ENCODE measurements at regions not wholly inside any gene's neighbourhood (a gene's known extent, or its start where the extent isn't known, plus 50 kb on each side); places are given as distances from the start of the nearest gene placed in this dataset.

DNA sequence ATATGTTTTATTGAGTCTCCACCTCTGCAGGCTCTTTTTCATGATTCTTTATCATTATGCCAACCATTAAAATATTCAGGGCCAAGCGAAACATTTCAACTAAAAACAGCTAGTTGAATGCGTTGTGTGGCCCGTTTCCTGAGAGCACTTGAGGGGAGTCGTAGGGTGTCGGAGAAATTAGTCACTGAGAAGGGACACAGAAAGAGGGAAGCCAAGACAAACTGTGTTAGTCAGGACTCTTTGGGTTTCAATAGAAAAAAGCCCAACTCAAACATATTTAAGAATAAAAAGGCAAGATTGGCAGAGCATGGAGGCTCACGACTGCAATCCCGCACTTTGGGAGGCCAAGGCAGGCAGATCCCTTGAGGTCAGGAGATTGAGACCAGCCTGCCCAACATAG, 58.9 kb downstream of the MAFB start (continued):
- TF ChIP-seq SP4 (IDR thresholded peaks at IDR 0.05; ENCODE audit: low read length), result no peak

DNA sequence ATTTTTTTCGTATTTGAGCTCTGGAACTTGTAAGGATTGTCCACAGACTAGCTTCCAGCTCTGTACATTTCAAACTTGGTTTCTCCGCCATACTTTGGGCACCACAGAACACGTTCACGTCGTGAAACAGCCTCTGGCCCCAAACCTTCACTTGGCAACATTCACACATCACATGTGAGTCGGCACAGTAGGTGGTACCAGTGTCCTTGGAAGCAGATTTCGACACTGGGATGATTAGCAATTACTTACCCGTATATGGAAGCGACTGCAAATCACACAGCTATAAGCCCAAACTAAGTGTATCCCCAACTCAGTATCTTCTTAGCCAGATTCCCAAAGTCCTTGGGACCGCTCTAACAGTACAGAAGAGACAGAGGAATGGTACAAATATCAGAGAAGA, 60.2 kb downstream of the MAFB start:
- H3K56ac ChIP-seq (replicated peaks; ENCODE audit: insufficient read length, low read depth, low read length), result no peak overlapping the region
- H3K27ac ChIP-seq (ENCODE audit: low read depth, low read length), result no peak overlapping the region
- H2BK5ac ChIP-seq (ENCODE audit: low read depth, low read length), result no peak overlapping the region
- H3K9ac ChIP-seq (replicated peaks in 1 of 4; ENCODE audit: extremely low read depth in 1 of 4, low read depth in 3 of 4, low read length in 3 of 4), result no peak overlapping the region
- FAIRE-seq, result peak; percentile 66
- 0 out of 7 replicates have a peak, but pooled peaks cover 0 to 2% (median 0%) of the 10 kb centered on the region in 4 experiments for H3K4me1 ChIP-seq (replicated peaks in 1 of 4; ENCODE audit: control insufficient read depth in 3 of 4, insufficient read depth in 4 of 4, low read length in 3 of 4)
- H4K20me1 ChIP-seq (replicated peaks in 1 of 2; ENCODE audit: control insufficient read depth in 1 of 2, insufficient read depth in 2 of 2, low read length in 2 of 2), result no peaks in the 10 kb centered on the region
- no peak overlapping the region for H3K14ac ChIP-seq (ENCODE audit: insufficient read length)
- ChIA-PET CTCF (ENCODE audit: partially characterized antibody) (no interaction called here), POLR2A (ENCODE audit: partially characterized antibody) (no interaction called here)
- peaks cover 0 to 2% of the 10 kb centered on the region in 2 experiments; a peak in 1 of 4 replicates for H3K9me3 ChIP-seq (ENCODE audit: insufficient read depth in 2 of 2, low read depth in 1 of 2, low read length in 1 of 2)
- peak overlapping the region; percentile 78; the same call in 1 of the 2 replicates for H2AFZ ChIP-seq (ENCODE audit: low read length)
- H3K79me2 ChIP-seq (ENCODE audit: control insufficient read depth in 1 of 2, insufficient read depth in 2 of 2, low read length in 2 of 2), result no peaks in the 10 kb centered on the region
- H3K23ac ChIP-seq (ENCODE audit: insufficient read length), result no peak overlapping the region
- no peaks in the 10 kb centered on the region for H3K79me1 ChIP-seq (ENCODE audit: low read depth, low read length)
- no peak overlapping the region for H3K18ac ChIP-seq (ENCODE audit: extremely low read depth, low read length)
- H3K27me3 ChIP-seq (replicated peaks in 1 of 4; ENCODE audit: control insufficient read depth in 3 of 4, extremely low read depth in 1 of 4, insufficient read depth in 3 of 4, low read length in 3 of 4), result no peaks in the 10 kb centered on the region
- no peaks in the 10 kb centered on the region for H3K36me3 ChIP-seq (ENCODE audit: control insufficient read depth in 2 of 4, insufficient read depth in 4 of 4, low read length in 3 of 4)
- no peak overlapping the region for H4K5ac ChIP-seq (ENCODE audit: insufficient read length, low read depth, low read length)
- no peak overlapping the region for H2AK5ac ChIP-seq (ENCODE audit: low read depth, low read length)
- no peak overlapping the region for H4K91ac ChIP-seq (replicated peaks; ENCODE audit: insufficient read length, low read length)
- no peak overlapping the region for H4K8ac ChIP-seq (ENCODE audit: extremely low read depth, insufficient read depth, low read length)
- H3K4ac ChIP-seq (replicated peaks; ENCODE audit: insufficient read length, low read depth, low read length), result no peak overlapping the region
- 77% methylated on average over 10 of the region's 10 CpGs; no CpG with 5 or more reads in 1 of the 2 experiments for WGBS, 2 experiments (ENCODE audit: extremely low coverage in 1 of 2, insufficient coverage in 1 of 2, insufficient read length in 1 of 2, insufficient replicate concordance in 2 of 2, low coverage in 1 of 2, low lambda C conversion rate in 2 of 2, missing lambda C conversion rate in 1 of 2)
- no peak overlapping the region for H2BK15ac ChIP-seq (ENCODE audit: low read length)
- H2BK12ac ChIP-seq (ENCODE audit: low read depth, low read length), result no peak overlapping the region
- no peak overlapping the region for H2BK20ac ChIP-seq (ENCODE audit: low read length)
- H3K4me3 ChIP-seq (ENCODE audit: extremely low read depth in 1 of 4, insufficient read depth in 2 of 4, low read depth in 3 of 4, low read length in 4 of 4), result no peak overlapping the region
- no peaks in the 10 kb centered on the region for H3K23me2 ChIP-seq (ENCODE audit: low read depth, low read length)
- no peak for DNase-seq (ENCODE audit: low read depth in 1 of 2, low spot score in 2 of 2)
- H3K4me2 ChIP-seq (ENCODE audit: insufficient read depth in 1 of 2, low read depth in 2 of 2, low read length in 2 of 2), result no peak overlapping the region
- no peak overlapping the region for H2BK120ac ChIP-seq (replicated peaks; ENCODE audit: low read depth, low read length)
- TF ChIP-seq NANOG (IDR thresholded peaks at IDR 0.05; ENCODE audit: insufficient read depth, low read depth, low read length, poor library complexity, severe bottlenecking), result no peak
- no peak for TF ChIP-seq BCL11A (IDR thresholded peaks at IDR 0.05; ENCODE audit: low read depth in 2 of 2, low read length in 2 of 2)
- no peak for TF ChIP-seq JUN (IDR thresholded peaks at IDR 0.05; ENCODE audit: low read depth, low read length)
- no peak for TF ChIP-seq SP4 (IDR thresholded peaks at IDR 0.05; ENCODE audit: low read length)
- no peak for TF ChIP-seq KDM1A (IDR thresholded peaks at IDR 0.05; ENCODE audit: borderline replicate concordance, low read length)
- no peak for TF ChIP-seq KDM5A (IDR thresholded peaks at IDR 0.05; ENCODE audit: low read length)
- no peak for TF ChIP-seq TEAD4 (IDR thresholded peaks at IDR 0.05; ENCODE audit: low read depth, low read length)
- TF ChIP-seq POLR2A (IDR thresholded peaks at IDR 0.05; ENCODE audit: control extremely low read depth in 1 of 2, low read depth in 2 of 2, low read length in 2 of 2), result no peak
- no peak for TF ChIP-seq SP2 (IDR thresholded peaks at IDR 0.05; ENCODE audit: low read length)
- TF ChIP-seq, protein P1, sequence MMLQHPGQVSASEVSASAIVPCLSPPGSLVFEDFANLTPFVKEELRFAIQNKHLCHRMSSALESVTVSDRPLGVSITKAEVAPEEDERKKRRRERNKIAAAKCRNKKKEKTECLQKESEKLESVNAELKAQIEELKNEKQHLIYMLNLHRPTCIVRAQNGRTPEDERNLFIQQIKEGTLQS (IDR thresholded peaks at IDR 0.05; ENCODE audit: insufficient read depth, low read depth, low read length), result no peak
- TF ChIP-seq, protein P2, sequence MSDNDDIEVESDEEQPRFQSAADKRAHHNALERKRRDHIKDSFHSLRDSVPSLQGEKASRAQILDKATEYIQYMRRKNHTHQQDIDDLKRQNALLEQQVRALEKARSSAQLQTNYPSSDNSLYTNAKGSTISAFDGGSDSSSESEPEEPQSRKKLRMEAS (IDR thresholded peaks at IDR 0.05), result no peak
- TF ChIP-seq GTF2F1 (IDR thresholded peaks at IDR 0.05; ENCODE audit: borderline replicate concordance, low read depth, low read length), result no peak
- no peak for TF ChIP-seq RBBP5 (IDR thresholded peaks at IDR 0.05; ENCODE audit: borderline replicate concordance, low read depth, low read length)
